H9 (cell line): ENCODE measurements at regions not wholly inside any gene's neighbourhood (a gene's known extent, or its start where the extent isn't known, plus 50 kb on each side); places are given as distances from the start of the nearest gene placed in this dataset.

Experiments
- DNase-seq: peaks from one replicate; pipeline ENCODE4 v3.0.0-alpha.2; 2017
- H2AFZ ChIP-seq: one replicate; pipeline ENCODE4 v1.6.1; 2013; ENCODE audit warnings: mild to moderate bottlenecking, low read length, control low read depth, moderate library complexity
- H2AK5ac ChIP-seq: 2 replicates; pipeline ENCODE4 v1.6.1; 2013; ENCODE audit warnings: low read length, control low read depth, mixed read lengths; ENCODE audit not compliant: insufficient read length
- H2BK120ac ChIP-seq: one replicate; pipeline ENCODE4 v1.6.1; 2013; ENCODE audit warnings: low read depth, mild to moderate bottlenecking, low read length, control low read depth, inconsistent platforms; ENCODE audit not compliant: poor library complexity, severe bottlenecking
- H2BK12ac ChIP-seq: 2 replicates; pipeline ENCODE4 v1.6.1; 2013; ENCODE audit warnings: low read length, control low read depth, mixed read lengths, low read depth; ENCODE audit not compliant: insufficient read length
- H2BK15ac ChIP-seq: 2 replicates; pipeline ENCODE4 v1.6.1; 2013; ENCODE audit warnings: low read depth, low read length, control low read depth
- H2BK20ac ChIP-seq: one replicate; pipeline ENCODE4 v1.6.1; 2013; ENCODE audit warnings: low read depth, mild to moderate bottlenecking, low read length, control low read depth, inconsistent platforms; ENCODE audit not compliant: poor library complexity, severe bottlenecking
- H2BK5ac ChIP-seq: 2 replicates; pipeline ENCODE4 v1.6.1; 2013; ENCODE audit warnings: low read length, control low read depth, mixed read lengths; ENCODE audit not compliant: insufficient read length
- H3K14ac ChIP-seq: 2 replicates; pipeline ENCODE4 v1.6.1; 2013; ENCODE audit warnings: low read length, control low read depth; ENCODE audit not compliant: insufficient read depth
- H3K18ac ChIP-seq: 2 replicates; pipeline ENCODE4 v1.6.1; 2013; ENCODE audit warnings: low read depth, mild to moderate bottlenecking, mixed read lengths, low read length, control low read depth; ENCODE audit not compliant: insufficient read length
- H3K23ac ChIP-seq: 2 replicates; pipeline ENCODE4 v1.6.1; 2013; ENCODE audit warnings: low read length, control low read depth, mixed read lengths, low read depth; ENCODE audit not compliant: insufficient read length
- H3K23me2 ChIP-seq: 2 replicates; pipeline ENCODE4 v1.6.1; 2013; ENCODE audit warnings: low read depth, mild to moderate bottlenecking, mixed read lengths, low read length, control low read depth; ENCODE audit not compliant: insufficient read length, poor library complexity, severe bottlenecking
- H3K27ac ChIP-seq: 2 replicates; pipeline ENCODE4 v1.5.1; 2013; ENCODE audit warnings: low read length, control low read depth, mixed read lengths, low read depth; ENCODE audit not compliant: insufficient read length
- H3K27me3 ChIP-seq: 2 replicates; pipeline ENCODE4 v1.6.1; 2013; ENCODE audit warnings: low read length, control low read depth, inconsistent platforms; ENCODE audit not compliant: insufficient read depth
- H3K4ac ChIP-seq: 2 replicates; pipeline ENCODE4 v1.6.1; 2013; ENCODE audit warnings: low read depth, mild to moderate bottlenecking, control low read depth, inconsistent platforms, low read length, moderate library complexity
- H3K4me1 ChIP-seq: 2 replicates; pipeline ENCODE4 v1.6.1; 2013; ENCODE audit warnings: low read length, control low read depth, inconsistent platforms; ENCODE audit not compliant: insufficient read depth
- H3K4me2 ChIP-seq: 2 replicates; pipeline ENCODE4 v1.6.1; 2013; ENCODE audit warnings: low read length, control low read depth, mixed read lengths; ENCODE audit not compliant: insufficient read length, insufficient read depth
- H3K56ac ChIP-seq: 2 replicates; pipeline ENCODE4 v1.6.1; 2013; ENCODE audit warnings: low read depth, mild to moderate bottlenecking, mixed read lengths, low read length, control low read depth; ENCODE audit not compliant: insufficient read length
- H3K79me1 ChIP-seq: 2 replicates; pipeline ENCODE4 v1.6.1; 2013; ENCODE audit warnings: low read depth, mild to moderate bottlenecking, moderate library complexity, low read length, control low read depth, inconsistent platforms; ENCODE audit not compliant: insufficient read depth, poor library complexity, severe bottlenecking
- H3K79me2 ChIP-seq: 2 replicates; pipeline ENCODE4 v1.6.1; 2013; ENCODE audit warnings: low read length, control low read depth, inconsistent platforms; ENCODE audit not compliant: insufficient read depth
- H3K9ac ChIP-seq: 2 replicates; pipeline ENCODE4 v1.6.1; 2013; ENCODE audit warnings: low read length, control low read depth, mixed read lengths; ENCODE audit not compliant: insufficient read length; ENCODE audit errors: extremely low read depth
- H3K9me3 ChIP-seq: one replicate; pipeline ENCODE4 v1.6.1; 2013; ENCODE audit warnings: low read depth, low read length, inconsistent platforms; ENCODE audit not compliant: control insufficient read depth
- H3T11ph ChIP-seq: one replicate; pipeline ENCODE4 v1.6.1; 2013; ENCODE audit warnings: mild to moderate bottlenecking, low read length, control low read depth, inconsistent platforms
- H4K20me1 ChIP-seq: one replicate; pipeline ENCODE4 v1.6.1; 2013; ENCODE audit not compliant: control insufficient read depth, insufficient read length, insufficient read depth
- H4K5ac ChIP-seq: 2 replicates; pipeline ENCODE4 v1.6.1; 2013; ENCODE audit warnings: low read depth, mild to moderate bottlenecking, mixed read lengths, low read length, control low read depth; ENCODE audit not compliant: insufficient read length
- H4K8ac ChIP-seq: replicated peaks from 2 replicates; pipeline ENCODE4 v1.6.1; 2013; ENCODE audit warnings: low read length, control low read depth, mixed read lengths, low read depth; ENCODE audit not compliant: insufficient read length
- H4K91ac ChIP-seq: 2 replicates; pipeline ENCODE4 v1.6.1; 2013; ENCODE audit warnings: low read depth, mild to moderate bottlenecking, moderate library complexity, mixed read lengths, low read length, control low read depth; ENCODE audit not compliant: insufficient read length
- H3K27ac Mint-ChIP-seq, 3 experiments: 2 replicates in 2 of 3; 3 replicates in 1 of 3; pipeline ENCODE4 v1.8.0; 2020 to 2021; ENCODE audit warnings: mixed read lengths in 3 of 3, mild to moderate bottlenecking in 1 of 3, moderate library complexity in 1 of 3
- H3K27me3 Mint-ChIP-seq: 2 replicates; pipeline ENCODE4 v1.8.0; 2021; ENCODE audit warnings: low read depth, mild to moderate bottlenecking, moderate library complexity, mixed read lengths
- H3K36me3 Mint-ChIP-seq, 3 experiments: 2 replicates in 2 of 3; 3 replicates in 1 of 3; pipeline ENCODE4 v1.8.0; 2020 to 2021; ENCODE audit warnings: low read depth in 3 of 3, mixed read lengths in 3 of 3; ENCODE audit not compliant: insufficient read depth in 1 of 3
- H3K4me1 Mint-ChIP-seq, 2 experiments: 2 replicates each; pipeline ENCODE4 v1.8.0; 2020; ENCODE audit warnings: mixed read lengths in 2 of 2
- H3K4me3 Mint-ChIP-seq, 2 experiments: 2 replicates in 1 of 2; 3 replicates in 1 of 2; pipeline ENCODE4 v1.8.0; 2020 to 2021; ENCODE audit warnings: mild to moderate bottlenecking in 2 of 2, mixed read lengths in 2 of 2, moderate library complexity in 1 of 2
- H3K9me3 Mint-ChIP-seq, 2 experiments: 2 replicates in 1 of 2; 3 replicates in 1 of 2; pipeline ENCODE4 v1.8.0; 2020; ENCODE audit warnings: mild to moderate bottlenecking in 2 of 2, mixed read lengths in 2 of 2, moderate library complexity in 1 of 2
- CTCF ChIP-seq: fragments of 200-600 bp; sonication (generic); conservative IDR thresholded peaks from 3 replicates; pipeline ENCODE4 v1.8.0; 2021; ENCODE audit warnings: antibody characterized with exemption, mild to moderate bottlenecking
- WGBS: extraction: QIAGEN DNeasy Blood & Tissue Kit; methylation state at CpG from one replicate; pipeline ENCODE4 v1.1.7; 2013; ENCODE audit warnings: missing lambda C conversion rate, low lambda C conversion rate, mixed read lengths; ENCODE audit not compliant: insufficient read length; ENCODE audit errors: extremely low coverage; 5-methylcytosine and 5-hydroxymethylcytosine counted together

DNA sequence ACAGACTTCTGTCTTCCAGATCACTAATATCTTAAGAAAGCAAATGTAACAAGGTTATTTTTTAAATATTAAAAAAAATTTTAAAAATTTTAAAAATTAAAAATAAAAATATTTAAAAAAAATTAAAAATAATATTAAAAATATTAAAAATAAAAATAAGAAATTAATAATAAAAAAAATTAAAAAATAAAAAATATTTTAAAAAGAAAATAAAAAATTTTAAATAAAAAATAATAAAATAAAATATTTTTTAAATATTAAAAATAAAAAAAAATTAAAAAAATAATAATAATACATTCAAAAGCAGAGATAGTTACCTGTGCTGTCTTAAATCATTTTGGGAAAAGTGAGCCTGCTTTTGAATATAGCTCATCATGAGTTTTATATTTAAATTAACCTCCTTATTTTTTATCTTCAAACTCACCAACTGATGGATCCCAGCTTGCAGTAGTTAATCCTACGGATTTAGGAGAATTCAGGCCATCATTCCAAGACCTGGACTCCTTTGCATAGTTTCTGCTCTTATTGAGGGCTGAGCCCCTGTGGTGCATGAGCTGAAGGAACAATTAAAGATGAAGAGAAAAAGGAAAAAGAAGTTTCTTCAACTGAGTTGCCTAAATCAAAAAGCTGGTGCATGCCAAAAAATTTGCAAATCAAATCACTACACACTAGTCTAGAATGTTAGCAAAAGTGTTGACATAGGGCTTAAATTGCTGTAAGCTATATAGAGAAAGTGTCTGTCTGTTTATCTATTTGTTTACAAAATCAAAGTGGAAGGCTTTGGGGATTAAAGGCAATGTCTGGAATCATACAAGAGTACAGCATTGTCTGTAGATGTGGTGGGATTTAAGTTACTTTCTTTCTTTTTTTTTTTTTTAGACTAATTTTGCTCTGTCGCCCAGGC, 50.5 kb upstream of the ZNF438 start:
- H3K27ac Mint-ChIP-seq: no peak overlapping the region
- no peak overlapping the region for H2AFZ ChIP-seq
- no peak overlapping the region for H2BK12ac ChIP-seq
- H2BK15ac ChIP-seq: no peak overlapping the region
- no peak overlapping the region for H3K14ac ChIP-seq
- no peaks in the 10 kb centered on the region for H3K27me3 ChIP-seq
- no peak overlapping the region for H3K4ac ChIP-seq
- no peak overlapping the region for H3T11ph ChIP-seq
- H3K27me3 Mint-ChIP-seq: no peaks in the 10 kb centered on the region
- H3K23me2 ChIP-seq: no peaks in the 10 kb centered on the region
- no peak overlapping the region for H3K18ac ChIP-seq
- TF ChIP-seq CTCF: no peak
- H3K4me2 ChIP-seq: no peak overlapping the region
- H3K4me1 Mint-ChIP-seq: peaks cover 3 to 10% of the 10 kb centered on the region in 2 experiments
- no peaks in the 10 kb centered on the region for H3K9me3 ChIP-seq
- H4K5ac ChIP-seq: no peak overlapping the region
- no peak overlapping the region for H2BK20ac ChIP-seq
- no peaks in the 10 kb centered on the region for H3K36me3 Mint-ChIP-seq
- no peaks in the 10 kb centered on the region for H4K20me1 ChIP-seq
- H4K91ac ChIP-seq: no peak overlapping the region
- H3K56ac ChIP-seq: no peak overlapping the region
- no peaks in the 10 kb centered on the region for H3K4me1 ChIP-seq
- H3K9me3 Mint-ChIP-seq: no peaks in the 10 kb centered on the region
- no CpG with 5 or more reads among the region's 2 CpGs for WGBS
- no peak overlapping the region for H3K4me3 Mint-ChIP-seq
- H3K23ac ChIP-seq: no peak overlapping the region
- no peak for DNase-seq
- H3K9ac ChIP-seq: no peak overlapping the region
- no peak overlapping the region for H2BK120ac ChIP-seq
- no peak overlapping the region for H3K27ac ChIP-seq
- H4K8ac ChIP-seq: no peak overlapping the region
- no peak overlapping the region for H2BK5ac ChIP-seq
- H3K79me2 ChIP-seq: no peaks in the 10 kb centered on the region
- no peak overlapping the region for H2AK5ac ChIP-seq
- no peaks in the 10 kb centered on the region for H3K79me1 ChIP-seq
